ENCODE measurements at regions not wholly inside any gene's neighbourhood (a gene's known extent, or its start where the extent isn't known, plus 50 kb on each side); places are given as distances from the start of the nearest gene placed in this dataset.

- no peak for DNase-seq
These were observed 424.9 kb downstream of the IRX2 start for GRCh38 chr5:2326601-2327000.

- no peak for DNase-seq
These were observed 426.7 kb downstream of the IRX2 start for GRCh38 chr5:2324788-2325187.

GRCh38 chr5:2320611-2321010 lies 430.9 kb downstream of the IRX2 start:
- DNase-seq, result no peak

- DNase-seq, result no peak
These were observed 433.9 kb downstream of the IRX2 start for GRCh38 chr5:2317540-2317939.

- DNase-seq, result no peak
These were observed 429.1 kb upstream of the IRX4 start for GRCh38 chr5:2311851-2312250.

GRCh38 chr5:2310946-2311345 lies 428.2 kb upstream of the IRX4 start:
- no peak for DNase-seq

GRCh38 chr5:2307631-2308030 lies 424.9 kb upstream of the IRX4 start:
- no peak for DNase-seq

- DNase-seq, result no peak
These were observed 424.0 kb upstream of the IRX4 start for GRCh38 chr5:2306711-2307110.

- DNase-seq, result no peak
These were observed 420.8 kb upstream of the IRX4 start for GRCh38 chr5:2303431-2304100.

GRCh38 chr5:2302169-2302568 lies 419.4 kb upstream of the IRX4 start:
- no peak for DNase-seq

- no peak for DNase-seq
These were observed 418.3 kb upstream of the IRX4 start for GRCh38 chr5:2300861-2301574.

- DNase-seq, result no peak
These were observed 417.7 kb upstream of the IRX4 start for GRCh38 chr5:2300421-2300820.

GRCh38 chr5:2299388-2300220 lies 416.9 kb upstream of the IRX4 start:
- DNase-seq, result no peak

GRCh38 chr5:2298781-2299180 lies 416.1 kb upstream of the IRX4 start:
- DNase-seq, result no peak

- DNase-seq, result no peak
These were observed 415.3 kb upstream of the IRX4 start for GRCh38 chr5:2297991-2298390.

GRCh38 chr5:2295476-2295875 lies 412.8 kb upstream of the IRX4 start:
- DNase-seq, result no peak

- DNase-seq, result no peak
These were observed 411.2 kb upstream of the IRX4 start for GRCh38 chr5:2293906-2294305.

GRCh38 chr5:2291146-2291840 lies 408.6 kb upstream of the IRX4 start:
- DNase-seq, result no peak

- DNase-seq, result no peak
These were observed 406.7 kb upstream of the IRX4 start for GRCh38 chr5:2289380-2289779.

- DNase-seq, result no peak
These were observed 406.2 kb upstream of the IRX4 start for GRCh38 chr5:2288968-2289367.

- DNase-seq, result no peak
These were observed 405.7 kb upstream of the IRX4 start for GRCh38 chr5:2288466-2288865.

GRCh38 chr5:2286250-2286649 lies 403.5 kb upstream of the IRX4 start:
- DNase-seq, result no peak

GRCh38 chr5:2284678-2285077 lies 402.0 kb upstream of the IRX4 start:
- DNase-seq, result no peak

Data from CD4-positive, alpha-beta T cell treated with Interleukin-1 beta for 1 hour (primary cell).